Esophagus mucosa (tissue), 1 donor: ENCODE measurements at regions not wholly inside any gene's neighbourhood (a gene's known extent, or its start where the extent isn't known, plus 50 kb on each side); places are given as distances from the start of the nearest gene placed in this dataset.
"Not testable (repeated sequence)": the region's sequence is repeated elsewhere in the genome, so short reads cannot be mapped to it uniquely, and the experiment has no call there.

ENCODE experiments used
- ATAC-seq: fragments of 200-7000 bp; cut with Tn5 transposase; one replicate; pipeline ENCODE4 v1.9.1; 2020
- donor health status: DM: yes; HTN: yes; CAD: no.

- no peak for ATAC-seq
These were observed 56.1 kb upstream of the TMEM132D start for GRCh38 chr12:129959889-129960288.

- no peak for ATAC-seq
These were observed 57.3 kb upstream of the TMEM132D start for GRCh38 chr12:129961091-129961490.

GRCh38 chr12:129961856-129962255, 58.0 kb upstream of the TMEM132D start:
- no peak for ATAC-seq

- no peak for ATAC-seq
These were observed 60.5 kb upstream of the TMEM132D start for GRCh38 chr12:129964300-129964699.

GRCh38 chr12:129964826-129965457, 61.1 kb upstream of the TMEM132D start:
- no peak for ATAC-seq

GRCh38 chr12:129966146-129966995, 62.5 kb upstream of the TMEM132D start:
- no peak for ATAC-seq

- ATAC-seq = no peak
These were observed 67.9 kb upstream of the TMEM132D start for GRCh38 chr12:129971721-129972120.

GRCh38 chr12:129973236-129973961, 69.6 kb upstream of the TMEM132D start:
- no peak for ATAC-seq

GRCh38 chr12:129984106-129984505, 80.3 kb upstream of the TMEM132D start:
- no peak for ATAC-seq

- ATAC-seq = no peak
These were observed 84.0 kb upstream of the TMEM132D start for GRCh38 chr12:129987841-129988240.

- ATAC-seq = no peak
These were observed 90.8 kb upstream of the TMEM132D start for GRCh38 chr12:129994634-129995033.

- no peak for ATAC-seq
These were observed 93.4 kb upstream of the TMEM132D start for GRCh38 chr12:129997239-129997638.

- ATAC-seq = not testable (repeated sequence)
These were observed 100.6 kb upstream of the TMEM132D start for GRCh38 chr12:130004310-130004877.

- ATAC-seq = no peak
These were observed 103.9 kb upstream of the TMEM132D start for GRCh38 chr12:130007771-130008170.

GRCh38 chr12:130008241-130008640, 104.4 kb upstream of the TMEM132D start:
- no peak for ATAC-seq

- no peak for ATAC-seq
These were observed 106.1 kb upstream of the TMEM132D start for GRCh38 chr12:130009961-130010360.

GRCh38 chr12:130011611-130012385, 108.0 kb upstream of the TMEM132D start:
- ATAC-seq = no peak

GRCh38 chr12:130013771-130014484, 110.1 kb upstream of the TMEM132D start:
- peak; percentile 66 for ATAC-seq

- ATAC-seq = no peak
These were observed 110.6 kb upstream of the TMEM132D start for GRCh38 chr12:130014485-130014807.

- ATAC-seq = no peak
These were observed 112.4 kb upstream of the TMEM132D start for GRCh38 chr12:130016194-130016593.

GRCh38 chr12:130016986-130017385, 113.2 kb upstream of the TMEM132D start:
- no peak for ATAC-seq
